HEK293 (cell line): ENCODE measurements at regions not wholly inside any gene's neighbourhood (a gene's known extent, or its start where the extent isn't known, plus 50 kb on each side); places are given as distances from the start of the nearest gene placed in this dataset.

Experiments used
- CTCF ChIA-PET: fragments of 350-600 bp; formaldehyde crosslinking; extraction: SDS; loops from one replicate; lab custom pipeline; 2021; ENCODE audit warnings: antibody characterized with exemption; lab: Yijun Ruan, JAX
- POLR2A ChIA-PET: fragments of 300-600 bp; formaldehyde crosslinking; extraction: SDS; loops from one replicate; lab custom pipeline; 2020; ENCODE audit warnings: antibody characterized with exemption, inconsistent platforms; lab: Yijun Ruan, JAX
- H3K27ac ChIP-seq: fragments of 200-500 bp; sonication (Bioruptor generic); 2 replicates; pipeline ENCODE4 v1.5.1; 2014; ENCODE audit warnings: low read depth, low read length, control low read depth, inconsistent platforms; ENCODE audit errors: extremely low read depth
- H3K36me3 ChIP-seq, 2 experiments: fragments of 200-500 bp in 1 of 2; sonication (Bioruptor generic) in 1 of 2; 1 replicate in 1 of 2; 2 replicates in 1 of 2; pipeline ENCODE4 v1.5.1; 2014 to 2017; ENCODE audit warnings: inconsistent platforms in 2 of 2, low read length in 2 of 2; ENCODE audit not compliant: control insufficient read depth in 2 of 2, insufficient read depth in 1 of 2
- H3K4me1 ChIP-seq: fragments of 200-500 bp; sonication (Bioruptor generic); 2 replicates; pipeline ENCODE4 v1.5.1; 2014; ENCODE audit warnings: mild to moderate bottlenecking, low read length, inconsistent platforms; ENCODE audit not compliant: control insufficient read depth, insufficient read depth
- H3K4me3 ChIP-seq: 2 replicates; pipeline ENCODE4 v1.5.1; 2011; ENCODE audit warnings: low read depth, mild to moderate bottlenecking, control low read depth, low read length, moderate library complexity
- H3K9me3 ChIP-seq: fragments of 200-500 bp; sonication (Bioruptor generic); 2 replicates; pipeline ENCODE4 v1.5.1; 2014; ENCODE audit warnings: low read depth, low read length, inconsistent platforms; ENCODE audit not compliant: control insufficient read depth, insufficient read depth
- GLIS1 ChIP-seq: fragments of 450-650 bp; formaldehyde crosslinking; IDR thresholded peaks from 2 replicates; pipeline ENCODE4 v1.5.1; 2016; ENCODE audit warnings: missing biosample characterization, missing genetic modification characterization
- KLF1 ChIP-seq: fragments of 450-650 bp; formaldehyde crosslinking; IDR thresholded peaks from 2 replicates; pipeline ENCODE4 v1.5.1; 2016; ENCODE audit warnings: missing biosample characterization, missing genetic modification characterization
- KLF16 ChIP-seq: fragments of 450-650 bp; formaldehyde crosslinking; IDR thresholded peaks from 2 replicates; pipeline ENCODE4 v1.5.1; 2017; ENCODE audit warnings: missing biosample characterization, missing genetic modification characterization
- RBAK ChIP-seq: fragments of 450-650 bp; formaldehyde crosslinking; IDR thresholded peaks from 2 replicates; pipeline ENCODE4 v1.5.1; 2016; ENCODE audit warnings: missing biosample characterization, missing genetic modification characterization
- SCRT1 ChIP-seq: fragments of 450-650 bp; formaldehyde crosslinking; IDR thresholded peaks from 2 replicates; pipeline ENCODE4 v1.5.1; 2016; ENCODE audit warnings: missing biosample characterization, missing genetic modification characterization, borderline replicate concordance
- WT1 ChIP-seq: fragments of 450-650 bp; formaldehyde crosslinking; IDR thresholded peaks from 2 replicates; pipeline ENCODE4 v1.5.1; 2016; ENCODE audit warnings: missing biosample characterization, missing genetic modification characterization
- ZNF121 ChIP-seq: fragments of 450-650 bp; formaldehyde crosslinking; IDR thresholded peaks from 2 replicates; pipeline ENCODE4 v1.5.1; 2016; ENCODE audit warnings: missing biosample characterization, missing genetic modification characterization
- ZNF133 ChIP-seq: fragments of 450-650 bp; formaldehyde crosslinking; IDR thresholded peaks from 2 replicates; pipeline ENCODE4 v1.5.1; 2016; ENCODE audit warnings: missing biosample characterization, missing genetic modification characterization
- ZNF146 ChIP-seq: fragments of 450-650 bp; formaldehyde crosslinking; IDR thresholded peaks from 2 replicates; pipeline ENCODE4 v1.5.1; 2016; ENCODE audit warnings: missing biosample characterization, missing genetic modification characterization
- ZNF155 ChIP-seq: fragments of 450-650 bp; formaldehyde crosslinking; IDR thresholded peaks from 2 replicates; pipeline ENCODE4 v1.5.1; 2016; ENCODE audit warnings: missing biosample characterization, missing genetic modification characterization
- ZNF184 ChIP-seq: fragments of 450-650 bp; IDR thresholded peaks from 2 replicates; pipeline ENCODE4 v1.5.1; 2018; ENCODE audit warnings: missing biosample characterization, mild to moderate bottlenecking, missing genetic modification characterization
- ZNF211 ChIP-seq: fragments of 450-650 bp; formaldehyde crosslinking; IDR thresholded peaks from 2 replicates; pipeline ENCODE4 v1.5.1; 2016; ENCODE audit warnings: low read depth, missing biosample characterization, missing genetic modification characterization
- ZNF214 ChIP-seq: fragments of 450-650 bp; formaldehyde crosslinking; IDR thresholded peaks from 2 replicates; pipeline ENCODE4 v1.5.1; 2017; ENCODE audit warnings: missing biosample characterization, mild to moderate bottlenecking, missing genetic modification characterization, borderline replicate concordance
- ZNF324 ChIP-seq: fragments of 450-650 bp; formaldehyde crosslinking; IDR thresholded peaks from 2 replicates; pipeline ENCODE4 v1.5.1; 2016; ENCODE audit warnings: missing biosample characterization, missing genetic modification characterization
- ZNF404 ChIP-seq: fragments of 450-650 bp; formaldehyde crosslinking; IDR thresholded peaks from 2 replicates; pipeline ENCODE4 v1.5.1; 2017; ENCODE audit warnings: missing biosample characterization, missing genetic modification characterization
- ZNF426 ChIP-seq: fragments of 450-650 bp; formaldehyde crosslinking; IDR thresholded peaks from 2 replicates; pipeline ENCODE4 v1.5.1; 2017; ENCODE audit warnings: missing biosample characterization, missing genetic modification characterization, mild to moderate bottlenecking, inconsistent platforms, moderate library complexity
- ZNF48 ChIP-seq: fragments of 450-650 bp; formaldehyde crosslinking; IDR thresholded peaks from 2 replicates; pipeline ENCODE4 v1.5.1; 2016; ENCODE audit warnings: missing biosample characterization, missing genetic modification characterization
- ZNF561 ChIP-seq: fragments of 450-650 bp; IDR thresholded peaks from 2 replicates; pipeline ENCODE4 v1.5.1; 2018; ENCODE audit warnings: missing biosample characterization, missing genetic modification characterization, borderline replicate concordance
- ZNF585B ChIP-seq: fragments of 450-650 bp; formaldehyde crosslinking; IDR thresholded peaks from 2 replicates; pipeline ENCODE4 v1.5.1; 2016; ENCODE audit warnings: missing biosample characterization, missing genetic modification characterization
- ZNF660 ChIP-seq: fragments of 450-650 bp; IDR thresholded peaks from 2 replicates; pipeline ENCODE4 v1.5.1; 2018; ENCODE audit warnings: missing biosample characterization, mild to moderate bottlenecking, missing genetic modification characterization
- ZNF701 ChIP-seq: fragments of 450-650 bp; formaldehyde crosslinking; IDR thresholded peaks from 2 replicates; pipeline ENCODE4 v1.5.1; 2016; ENCODE audit warnings: missing biosample characterization, missing genetic modification characterization
- ZNF76 ChIP-seq: fragments of 450-650 bp; formaldehyde crosslinking; IDR thresholded peaks from 2 replicates; pipeline ENCODE4; 2016; ENCODE audit warnings: low read depth, missing biosample characterization, missing genetic modification characterization, borderline replicate concordance
- ZNF837 ChIP-seq: fragments of 450-650 bp; formaldehyde crosslinking; IDR thresholded peaks from 2 replicates; pipeline ENCODE4 v1.5.1; 2016; ENCODE audit warnings: missing biosample characterization, missing genetic modification characterization
- TF ChIP-seq, protein P1 (sequence below): fragments of 450-650 bp; formaldehyde crosslinking; IDR thresholded peaks from 2 replicates; pipeline ENCODE4 v1.5.1; 2016; ENCODE audit warnings: missing biosample characterization, missing genetic modification characterization
- TF ChIP-seq, protein P2 (sequence below): fragments of 450-650 bp; formaldehyde crosslinking; IDR thresholded peaks from 2 replicates; pipeline ENCODE4 v1.5.1; 2016; ENCODE audit warnings: missing biosample characterization, missing genetic modification characterization, low read depth
- TF ChIP-seq, protein P3 (sequence below): fragments of 450-650 bp; formaldehyde crosslinking; IDR thresholded peaks from 2 replicates; pipeline ENCODE4 v1.5.1; 2017; ENCODE audit warnings: missing biosample characterization, missing genetic modification characterization
- TF ChIP-seq, protein P4 (sequence below): fragments of 450-650 bp; formaldehyde crosslinking; IDR thresholded peaks from 2 replicates; pipeline ENCODE4 v1.5.1; 2016; ENCODE audit warnings: missing biosample characterization, missing genetic modification characterization

DNA sequence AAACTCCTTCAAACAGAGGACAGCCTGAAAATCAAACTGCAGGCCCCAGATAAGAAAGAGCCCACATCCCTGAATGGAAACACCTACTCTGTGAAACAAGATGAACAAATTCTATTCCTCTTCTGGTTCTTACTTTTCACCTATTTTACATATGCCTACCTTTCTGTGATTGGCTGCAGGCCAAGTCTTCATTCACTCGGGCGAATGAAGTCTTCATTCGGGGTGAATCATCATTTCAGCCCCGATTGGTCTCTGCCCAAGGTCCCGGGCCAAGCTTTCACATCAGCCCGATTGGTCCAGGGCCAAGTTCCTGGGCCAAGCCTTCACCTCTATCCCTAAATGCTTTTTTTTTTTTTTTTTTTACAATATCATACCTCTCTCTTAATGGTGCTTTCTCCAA lies 529.8 kb upstream of the ACTRT1 start:
- no peaks in the 10 kb centered on the region for H3K9me3 ChIP-seq
- H3K36me3 ChIP-seq, result no peaks in the 10 kb centered on the region
- no peak overlapping the region for H3K27ac ChIP-seq
- H3K4me1 ChIP-seq, result no peaks in the 10 kb centered on the region
- no peak overlapping the region for H3K4me3 ChIP-seq
- CTCF ChIA-PET, result no interaction called here
- no peak for TF ChIP-seq ZNF211 (tag by site-specific recombination)
- no peak for TF ChIP-seq ZNF324 (tag by site-specific recombination)
- TF ChIP-seq, protein P1, sequence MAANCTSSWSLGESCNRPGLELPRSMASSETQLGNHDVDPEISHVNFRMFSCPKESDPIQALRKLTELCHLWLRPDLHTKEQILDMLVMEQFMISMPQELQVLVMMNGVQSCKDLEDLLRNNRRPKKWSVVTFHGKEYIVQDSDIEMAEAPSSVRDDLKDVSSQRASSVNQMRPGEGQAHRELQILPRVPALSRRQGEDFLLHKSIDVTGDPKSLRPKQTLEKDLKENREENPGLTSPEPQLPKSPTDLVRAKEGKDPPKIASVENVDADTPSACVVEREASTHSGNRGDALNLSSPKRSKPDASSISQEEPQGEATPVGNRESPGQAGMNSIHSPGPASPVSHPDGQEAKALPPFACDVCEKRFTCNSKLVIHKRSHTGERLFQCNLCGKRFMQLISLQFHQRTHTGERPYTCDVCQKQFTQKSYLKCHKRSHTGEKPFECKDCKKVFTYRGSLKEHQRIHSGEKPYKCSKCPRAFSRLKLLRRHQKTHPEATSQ (tag by site-specific recombination), result no peak
- TF ChIP-seq ZNF660 (tag by site-specific recombination), result no peak
- no peak for TF ChIP-seq GLIS1 (tag by site-specific recombination)
- no peak for TF ChIP-seq KLF16
- TF ChIP-seq, protein P2, sequence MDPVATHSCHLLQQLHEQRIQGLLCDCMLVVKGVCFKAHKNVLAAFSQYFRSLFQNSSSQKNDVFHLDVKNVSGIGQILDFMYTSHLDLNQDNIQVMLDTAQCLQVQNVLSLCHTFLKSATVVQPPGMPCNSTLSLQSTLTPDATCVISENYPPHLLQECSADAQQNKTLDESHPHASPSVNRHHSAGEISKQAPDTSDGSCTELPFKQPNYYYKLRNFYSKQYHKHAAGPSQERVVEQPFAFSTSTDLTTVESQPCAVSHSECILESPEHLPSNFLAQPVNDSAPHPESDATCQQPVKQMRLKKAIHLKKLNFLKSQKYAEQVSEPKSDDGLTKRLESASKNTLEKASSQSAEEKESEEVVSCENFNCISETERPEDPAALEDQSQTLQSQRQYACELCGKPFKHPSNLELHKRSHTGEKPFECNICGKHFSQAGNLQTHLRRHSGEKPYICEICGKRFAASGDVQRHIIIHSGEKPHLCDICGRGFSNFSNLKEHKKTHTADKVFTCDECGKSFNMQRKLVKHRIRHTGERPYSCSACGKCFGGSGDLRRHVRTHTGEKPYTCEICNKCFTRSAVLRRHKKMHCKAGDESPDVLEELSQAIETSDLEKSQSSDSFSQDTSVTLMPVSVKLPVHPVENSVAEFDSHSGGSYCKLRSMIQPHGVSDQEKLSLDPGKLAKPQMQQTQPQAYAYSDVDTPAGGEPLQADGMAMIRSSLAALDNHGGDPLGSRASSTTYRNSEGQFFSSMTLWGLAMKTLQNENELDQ (tag by site-specific recombination), result no peak
- TF ChIP-seq, all 188 proteins: peak for 0
- POLR2A ChIA-PET, result interaction anchor here (0.5 kb wide), 1 partner anchor 207 kb away, joined by 4 read pairs; no protein-coding TSS in a partner anchor

DNA sequence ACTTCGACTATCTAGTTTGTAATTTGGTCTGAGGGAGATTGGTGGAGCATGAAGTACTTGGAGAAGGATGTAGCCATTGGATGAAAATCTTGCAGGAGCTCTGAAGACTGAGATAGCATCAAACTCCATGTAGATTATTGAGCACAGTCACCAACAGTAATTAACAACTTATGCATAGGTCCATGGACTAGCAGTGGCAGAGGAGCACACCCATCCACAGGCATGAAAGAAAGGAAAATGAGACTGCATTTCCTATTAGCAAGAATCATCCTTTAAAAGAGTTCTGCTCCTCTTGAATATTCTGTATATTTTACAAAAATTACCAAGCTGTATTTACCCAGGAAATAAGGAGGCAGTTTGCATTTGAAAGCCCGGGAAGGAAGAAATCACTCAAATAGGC lies 529.4 kb upstream of the ACTRT1 start:
- ChIA-PET POLR2A (no interaction called here), CTCF (no interaction called here)
- no peaks in the 10 kb centered on the region for H3K36me3 ChIP-seq
- H3K27ac ChIP-seq, result no peak overlapping the region
- TF ChIP-seq SCRT1 (tag by site-specific recombination) (no peak), ZNF76 (tag by site-specific recombination) (no peak), ZNF155 (tag by site-specific recombination) (no peak), ZNF837 (tag by site-specific recombination) (no peak), ZNF133 (tag by site-specific recombination) (no peak)
- no peaks in the 10 kb centered on the region for H3K9me3 ChIP-seq
- H3K4me3 ChIP-seq, result no peak overlapping the region
- no peaks in the 10 kb centered on the region for H3K4me1 ChIP-seq

DNA sequence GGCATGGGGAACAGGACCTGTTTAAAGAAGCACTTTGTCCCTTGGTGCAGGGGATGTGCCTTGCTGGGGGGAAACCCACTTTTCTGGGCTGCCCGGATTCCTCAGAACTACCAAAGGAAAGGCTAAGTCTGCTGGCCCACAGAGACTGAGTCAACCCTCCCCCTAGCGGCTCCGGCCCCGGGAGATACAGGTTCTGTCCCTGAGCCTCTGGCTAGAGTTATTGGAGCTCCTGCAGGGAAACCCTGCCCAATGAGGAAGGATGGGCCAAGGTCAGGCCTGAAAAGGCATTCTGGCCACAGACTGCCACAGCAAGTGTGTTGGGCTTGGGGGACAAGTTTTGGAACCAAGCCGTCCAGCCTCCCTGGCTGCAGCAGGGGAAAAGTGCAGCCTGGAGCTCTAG lies 490.9 kb upstream of the ACTRT1 start:
- no peak overlapping the region for H3K27ac ChIP-seq
- no peaks in the 10 kb centered on the region for H3K36me3 ChIP-seq
- POLR2A ChIA-PET, result no interaction called here
- H3K4me3 ChIP-seq, result no peak overlapping the region
- H3K9me3 ChIP-seq, result no peaks in the 10 kb centered on the region
- H3K4me1 ChIP-seq, result no peaks in the 10 kb centered on the region
- TF ChIP-seq ZNF561 (tag by site-specific recombination) (no peak), ZNF701 (tag by site-specific recombination) (no peak), WT1 (tag by site-specific recombination) (no peak), ZNF121 (tag by site-specific recombination) (no peak), ZNF214 (tag by site-specific recombination) (no peak), ZNF48 (no peak), ZNF426 (tag by site-specific recombination) (no peak), ZNF146 (tag by site-specific recombination) (no peak), RBAK (tag by site-specific recombination) (no peak), ZNF184 (tag by site-specific recombination) (no peak), KLF1 (no peak), ZNF404 (tag by site-specific recombination) (no peak), ZNF585B (no peak)
- TF ChIP-seq, protein P3, sequence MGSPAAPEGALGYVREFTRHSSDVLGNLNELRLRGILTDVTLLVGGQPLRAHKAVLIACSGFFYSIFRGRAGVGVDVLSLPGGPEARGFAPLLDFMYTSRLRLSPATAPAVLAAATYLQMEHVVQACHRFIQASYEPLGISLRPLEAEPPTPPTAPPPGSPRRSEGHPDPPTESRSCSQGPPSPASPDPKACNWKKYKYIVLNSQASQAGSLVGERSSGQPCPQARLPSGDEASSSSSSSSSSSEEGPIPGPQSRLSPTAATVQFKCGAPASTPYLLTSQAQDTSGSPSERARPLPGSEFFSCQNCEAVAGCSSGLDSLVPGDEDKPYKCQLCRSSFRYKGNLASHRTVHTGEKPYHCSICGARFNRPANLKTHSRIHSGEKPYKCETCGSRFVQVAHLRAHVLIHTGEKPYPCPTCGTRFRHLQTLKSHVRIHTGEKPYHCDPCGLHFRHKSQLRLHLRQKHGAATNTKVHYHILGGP (tag by site-specific recombination), result no peak
- TF ChIP-seq, protein P4, sequence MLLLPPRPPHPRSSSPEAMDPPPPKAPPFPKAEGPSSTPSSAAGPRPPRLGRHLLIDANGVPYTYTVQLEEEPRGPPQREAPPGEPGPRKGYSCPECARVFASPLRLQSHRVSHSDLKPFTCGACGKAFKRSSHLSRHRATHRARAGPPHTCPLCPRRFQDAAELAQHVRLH (tag by site-specific recombination), result no peak
- TF ChIP-seq, all 188 proteins: peak for 0
- CTCF ChIA-PET, result no interaction called here
